Hepatocyte (in vitro differentiated cells): ENCODE measurements at regions not wholly inside any gene's neighbourhood (a gene's known extent, or its start where the extent isn't known, plus 50 kb on each side); places are given as distances from the start of the nearest gene placed in this dataset.

Experiments
- CTCF ChIP-seq: fragments of 200-600 bp; sonication (generic); IDR thresholded peaks from 2 replicates; pipeline ENCODE4 v1.5.1; 2016; ENCODE audit warnings: antibody characterized with exemption, mild to moderate bottlenecking; ENCODE audit not compliant: poor library complexity
- EZH2 ChIP-seq: fragments of 200-600 bp; sonication (generic); IDR thresholded peaks from 2 replicates; pipeline ENCODE4 v1.6.1; 2016; ENCODE audit warnings: antibody characterized with exemption, mild to moderate bottlenecking, borderline replicate concordance

GRCh38 chr5:62149879-62150278, 156.1 kb upstream of the KIF2A start:
- TF ChIP-seq CTCF (no peak), EZH2 (no peak)
